ENCODE measurements at regions not wholly inside any gene's neighbourhood (a gene's known extent, or its start where the extent isn't known, plus 50 kb on each side); places are given as distances from the start of the nearest gene placed in this dataset.
A peak's percentile ranks its signal among the peaks of the same experiment; 100 is the strongest.

GRCh38 chr4:149176039-149176438 is 639.6 kb downstream of the IQCM start:
- H3K9me3 ChIP-seq, result no peaks in the 10 kb centered on the region
- no peak overlapping the region for H3K4me3 ChIP-seq
- ATAC-seq (no peak), FAIRE-seq (no peak), DNase-seq (ENCODE audit: low read depth in 1 of 2, low spot score in 1 of 2) (no peak)
- TF ChIP-seq EHMT2 (IDR thresholded peaks at IDR 0.05; ENCODE audit: low read depth) (no peak), CHD4 (IDR thresholded peaks at IDR 0.05; ENCODE audit: borderline replicate concordance) (no peak), ELK1 (IDR thresholded peaks at IDR 0.05; ENCODE audit: low read depth, low read length) (no peak), RAD21 (conservative IDR thresholded peaks at IDR 0.05 in 1 of 2, IDR thresholded peaks at IDR 0.05 in 1 of 2) (no peak), KDM1A (IDR thresholded peaks at IDR 0.05; ENCODE audit: low read depth) (no peak), ZSCAN20 (CRISPR knock-in tag; IDR thresholded peaks at IDR 0.05) (no peak), CBX8 (IDR thresholded peaks at IDR 0.05) (no peak), GATA3 (IDR thresholded peaks at IDR 0.05; ENCODE audit: borderline replicate concordance) (no peak), HES2 (IDR thresholded peaks at IDR 0.05) (no peak), HOXB5 (CRISPR knock-in tag; IDR thresholded peaks at IDR 0.05) (no peak)
- 10% methylated on average over 5 of the region's 5 CpGs for WGBS (ENCODE audit: missing lambda C conversion rate)
- H3K4me1 ChIP-seq, result no peaks in the 10 kb centered on the region
- H3K27ac ChIP-seq, result no peak overlapping the region
- ChIA-PET POLR2A (no interaction called here), CTCF (no interaction called here)
- H3K4me2 ChIP-seq, result no peak overlapping the region

GRCh38 chr4:149175549-149175948 is 640.1 kb downstream of the IQCM start:
- Histone ChIP-seq H3K27ac (no peak overlapping the region), H3K4me2 (no peak overlapping the region), H3K4me1 (no peaks in the 10 kb centered on the region), H3K9me3 (no peaks in the 10 kb centered on the region), H3K4me3 (no peak overlapping the region)
- POLR2A ChIA-PET, result no interaction called here
- DNase-seq (ENCODE audit: low read depth in 1 of 2, low spot score in 1 of 2) (no peak), FAIRE-seq (no peak), ATAC-seq (no peak)
- CTCF ChIA-PET, result interaction anchor here (0.6 kb wide), 1 partner anchor 1450 kb away, joined by 4 read pairs; no protein-coding TSS in a partner anchor
- 2% methylated on average over 3 of the region's 5 CpGs for WGBS (ENCODE audit: missing lambda C conversion rate)
- TF ChIP-seq MAFK (IDR thresholded peaks at IDR 0.05; ENCODE audit: partially characterized antibody), result no peak
- TF ChIP-seq ELK1 (IDR thresholded peaks at IDR 0.05; ENCODE audit: low read depth, low read length), result no peak
- no peak for TF ChIP-seq PHF8 (IDR thresholded peaks at IDR 0.05; ENCODE audit: borderline replicate concordance, low read depth)
- TF ChIP-seq RCOR1 (IDR thresholded peaks at IDR 0.05; ENCODE audit: low read depth, low read length), result no peak

- TF ChIP-seq CHD4 (IDR thresholded peaks at IDR 0.05; ENCODE audit: borderline replicate concordance), result no peak
- no peak for TF ChIP-seq MAZ (IDR thresholded peaks at IDR 0.05; ENCODE audit: borderline replicate concordance, low read depth, low read length)
- no peak for TF ChIP-seq FOSL2 (IDR thresholded peaks at IDR 0.05)
- no peak for TF ChIP-seq FOSL2 (CRISPR knock-in tag; IDR thresholded peaks at IDR 0.05)
- TF ChIP-seq KDM5A (IDR thresholded peaks at IDR 0.05), result no peak
- no peak for TF ChIP-seq NPAS2 (CRISPR knock-in tag; IDR thresholded peaks at IDR 0.05; ENCODE audit: borderline replicate concordance)
- no peak for TF ChIP-seq HES2 (IDR thresholded peaks at IDR 0.05)
- no peak for TF ChIP-seq NR3C1 (IDR thresholded peaks at IDR 0.05)
- peak; percentile 20 for TF ChIP-seq MAFK (IDR thresholded peaks at IDR 0.05; ENCODE audit: partially characterized antibody)
- ChIA-PET POLR2A (no interaction called here), CTCF (no interaction called here)
- WGBS (ENCODE audit: missing lambda C conversion rate), result 51% methylated on average over 6 of the region's 6 CpGs
- ATAC-seq (no peak), FAIRE-seq (no peak), DNase-seq (ENCODE audit: low read depth in 1 of 2, low spot score in 1 of 2) (no peak)
- no peak overlapping the region for H3K27ac ChIP-seq
- no peak overlapping the region for H3K4me2 ChIP-seq
- no peaks in the 10 kb centered on the region for H3K9me3 ChIP-seq
- no peaks in the 10 kb centered on the region for H3K4me1 ChIP-seq
- H3K4me3 ChIP-seq, result no peak overlapping the region
These were observed 642.2 kb downstream of the IQCM start for GRCh38 chr4:149173241-149174013.
